Testis (tissue), 2 donors: ENCODE measurements at regions not wholly inside any gene's neighbourhood (a gene's known extent, or its start where the extent isn't known, plus 50 kb on each side); places are given as distances from the start of the nearest gene placed in this dataset.

Experiments
- DNase-seq: peaks from one replicate; pipeline ENCODE4 v3.0.0-alpha.2; 2019
- H3K27ac ChIP-seq, 2 donors: fragments of 200-600 bp; sonication (generic); one replicate each; pipeline ENCODE4 v1.5.1; 2019
- H3K27me3 ChIP-seq: fragments of 200-600 bp; sonication (generic); one replicate; pipeline ENCODE4 v1.5.1; 2019
- H3K36me3 ChIP-seq: fragments of 200-600 bp; sonication (generic); one replicate; pipeline ENCODE4 v1.5.1; 2017; ENCODE audit warnings: low read depth; ENCODE audit errors: missing control alignments
- H3K4me1 ChIP-seq: fragments of 200-600 bp; sonication (generic); one replicate; pipeline ENCODE4 v1.5.1; 2019
- H3K4me3 ChIP-seq, 2 donors: fragments of 200-600 bp; sonication (generic); one replicate each; pipeline ENCODE4 v1.5.1; 2017 to 2019
- H3K9me3 ChIP-seq: fragments of 200-600 bp; sonication (generic); one replicate; pipeline ENCODE4 v1.5.1; 2017
- POLR2A ChIP-seq: fragments of 450-650 bp; IDR thresholded peaks from one replicate; pipeline ENCODE4 v1.6.1; 2017; ENCODE audit warnings: antibody characterized with exemption, mild to moderate bottlenecking, moderate library complexity
- WGBS, 2 donors: methylation state at CpG; one replicate each; pipeline ENCODE4 v1.1.5; 2018; 5-methylcytosine and 5-hydroxymethylcytosine counted together
- intact Hi-C: fragments of 100-400 bp; cut with DNase I; formaldehyde crosslinking; loops from one replicate; pipeline ENCODE4 v1.15.1; 2023; ENCODE audit warnings: low total_unique reads
- TF ChIP-seq, protein P1 (sequence below), 3 experiments: fragments of 450-650 bp in 2 of 3; fragments of 200-600 bp in 1 of 3; sonication (generic) in 1 of 3; IDR thresholded peaks; one replicate each; pipeline ENCODE4 v1.5.1; 2016 to 2019; ENCODE audit warnings: antibody characterized with exemption in 3 of 3, mild to moderate bottlenecking in 2 of 3, moderate library complexity in 1 of 3

DNA sequence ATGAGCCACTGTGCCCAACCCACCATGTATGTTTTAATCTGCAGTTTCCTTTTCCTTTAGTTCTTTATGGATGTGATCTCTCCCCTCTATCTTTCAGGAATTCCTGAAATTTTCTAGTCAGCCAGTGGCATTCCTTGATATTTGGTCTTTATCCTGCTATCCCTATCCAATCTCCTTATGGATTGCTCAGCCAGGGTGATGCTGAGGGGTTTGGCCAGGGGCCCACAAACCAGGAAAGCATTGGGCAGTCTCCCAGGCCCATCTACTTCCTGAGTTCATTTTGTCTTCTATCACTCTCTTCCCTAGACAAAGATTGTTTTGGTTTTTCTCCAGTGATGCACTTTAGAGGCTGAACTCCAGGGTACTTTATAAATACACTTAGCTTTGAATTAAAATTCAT is 115.9 kb downstream of the KATNIP start:
- Histone ChIP-seq H3K4me1 (no peaks in the 10 kb centered on the region), H3K27me3 (no peaks in the 10 kb centered on the region), H3K27ac (no peak overlapping the region), H3K36me3 (no peaks in the 10 kb centered on the region), H3K9me3 (no peaks in the 10 kb centered on the region), H3K4me3 (no peak overlapping the region)
- TF ChIP-seq, protein P1, sequence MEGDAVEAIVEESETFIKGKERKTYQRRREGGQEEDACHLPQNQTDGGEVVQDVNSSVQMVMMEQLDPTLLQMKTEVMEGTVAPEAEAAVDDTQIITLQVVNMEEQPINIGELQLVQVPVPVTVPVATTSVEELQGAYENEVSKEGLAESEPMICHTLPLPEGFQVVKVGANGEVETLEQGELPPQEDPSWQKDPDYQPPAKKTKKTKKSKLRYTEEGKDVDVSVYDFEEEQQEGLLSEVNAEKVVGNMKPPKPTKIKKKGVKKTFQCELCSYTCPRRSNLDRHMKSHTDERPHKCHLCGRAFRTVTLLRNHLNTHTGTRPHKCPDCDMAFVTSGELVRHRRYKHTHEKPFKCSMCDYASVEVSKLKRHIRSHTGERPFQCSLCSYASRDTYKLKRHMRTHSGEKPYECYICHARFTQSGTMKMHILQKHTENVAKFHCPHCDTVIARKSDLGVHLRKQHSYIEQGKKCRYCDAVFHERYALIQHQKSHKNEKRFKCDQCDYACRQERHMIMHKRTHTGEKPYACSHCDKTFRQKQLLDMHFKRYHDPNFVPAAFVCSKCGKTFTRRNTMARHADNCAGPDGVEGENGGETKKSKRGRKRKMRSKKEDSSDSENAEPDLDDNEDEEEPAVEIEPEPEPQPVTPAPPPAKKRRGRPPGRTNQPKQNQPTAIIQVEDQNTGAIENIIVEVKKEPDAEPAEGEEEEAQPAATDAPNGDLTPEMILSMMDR (IDR thresholded peaks at IDR 0.05) = no peak
- no peak for TF ChIP-seq POLR2A
- DNase-seq = no peak
- intact Hi-C loops = no loop called here

DNA sequence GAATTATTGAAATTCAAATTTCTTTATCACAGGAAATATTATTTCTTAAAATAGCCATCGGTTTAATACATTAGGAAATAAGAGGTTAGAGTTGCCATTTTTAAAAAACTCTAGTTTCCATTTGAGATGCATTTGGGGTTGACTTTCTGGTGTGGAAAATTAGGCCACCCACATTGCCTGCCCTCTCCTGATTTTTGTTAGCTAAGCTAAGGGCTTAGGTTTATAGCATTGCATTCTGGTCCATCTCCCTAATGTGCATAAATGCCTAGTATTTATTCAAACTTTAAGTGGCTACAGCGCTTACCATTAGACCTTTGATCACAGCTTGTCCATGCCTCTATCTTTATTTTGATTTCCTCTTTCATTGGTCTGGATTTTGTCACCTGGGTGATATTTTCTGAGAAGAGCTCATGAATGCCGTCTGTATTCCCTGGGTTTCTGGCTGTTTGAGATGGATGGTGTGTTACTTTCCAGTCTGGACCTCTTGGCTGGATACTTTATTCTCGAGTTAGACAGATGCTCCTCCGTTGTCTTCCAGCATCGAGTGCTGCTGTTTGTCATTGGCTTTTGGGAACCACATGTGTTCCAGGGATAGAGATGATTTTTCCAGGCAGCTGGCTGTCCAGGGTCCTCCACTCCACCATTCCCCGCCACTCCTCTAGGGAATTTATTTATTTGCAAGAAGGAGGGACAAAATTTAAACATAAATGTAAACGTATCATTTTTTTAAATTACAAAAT is 120.3 kb downstream of the KATNIP start:
- Histone ChIP-seq H3K4me3 (no peak overlapping the region), H3K27me3 (no peaks in the 10 kb centered on the region), H3K36me3 (no peaks in the 10 kb centered on the region), H3K27ac (no peak overlapping the region), H3K9me3 (no peaks in the 10 kb centered on the region), H3K4me1 (no peaks in the 10 kb centered on the region)
- DNase-seq = no peak
- 85% methylated on average over 8 of the region's 8 CpGs for WGBS, 2 donors
- TF ChIP-seq, protein P1 (IDR thresholded peaks at IDR 0.05) = no peak
- no peak for TF ChIP-seq POLR2A
- intact Hi-C loops = no loop called here

DNA sequence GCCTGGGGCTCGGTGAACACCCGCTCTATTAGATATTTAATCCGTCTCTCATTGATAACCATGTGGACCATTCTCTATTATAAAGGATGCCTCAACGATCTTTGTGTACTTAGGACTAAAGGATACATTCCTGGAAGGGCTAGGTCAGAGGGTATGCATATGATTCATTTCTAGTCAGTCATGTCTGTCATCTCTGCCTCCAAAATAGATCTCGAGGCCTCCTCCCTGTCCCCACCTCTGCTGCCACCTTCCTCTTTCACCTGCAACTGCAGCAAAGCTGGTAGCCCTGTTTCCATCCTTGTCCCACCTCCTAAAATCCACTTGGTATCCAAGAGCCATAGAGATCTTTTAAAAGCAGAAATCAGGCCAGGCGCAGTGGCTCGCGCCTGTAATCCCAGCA is 121.5 kb downstream of the KATNIP start:
- Histone ChIP-seq H3K4me3 (no peak overlapping the region), H3K36me3 (no peaks in the 10 kb centered on the region), H3K9me3 (no peaks in the 10 kb centered on the region), H3K27ac (no peak overlapping the region), H3K4me1 (no peaks in the 10 kb centered on the region), H3K27me3 (no peaks in the 10 kb centered on the region)
- 89 to 91% methylated on average over 8 of the region's 8 CpGs for WGBS, 2 donors
- DNase-seq = no peak
- intact Hi-C loops = no loop called here
- TF ChIP-seq, protein P1 (IDR thresholded peaks at IDR 0.05) = no peak
- TF ChIP-seq POLR2A = no peak

DNA sequence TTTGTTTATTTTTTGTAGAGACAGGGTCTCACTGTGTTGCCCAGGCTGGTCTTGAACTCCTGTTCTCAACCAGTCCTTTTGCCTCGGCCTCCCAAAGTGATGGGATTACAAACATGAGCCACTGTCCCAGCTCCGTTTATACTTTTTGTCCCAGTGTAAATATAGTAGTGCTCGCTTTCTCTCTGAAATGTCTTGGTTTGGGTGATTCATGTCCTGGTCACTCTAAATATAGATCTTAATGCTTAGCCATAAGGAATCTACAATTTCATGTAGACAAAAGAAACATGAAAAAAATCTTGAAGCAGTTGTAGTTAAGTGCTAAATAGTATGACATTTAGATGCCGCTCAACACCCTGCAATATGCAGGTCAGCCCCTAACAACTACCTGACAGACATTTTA is 126.9 kb downstream of the KATNIP start:
- H3K27me3 ChIP-seq = no peaks in the 10 kb centered on the region
- 82 to 95% methylated on average over 4 of the region's 4 CpGs for WGBS, 2 donors
- intact Hi-C loops = no loop called here

More for the DNA sequence above, 126.9 kb downstream of the KATNIP start:
- Histone ChIP-seq H3K9me3 (no peaks in the 10 kb centered on the region), H3K4me1 (no peaks in the 10 kb centered on the region), H3K27ac (no peak overlapping the region), H3K36me3 (no peaks in the 10 kb centered on the region), H3K4me3 (no peak overlapping the region)
- TF ChIP-seq POLR2A = no peak
- TF ChIP-seq, protein P1 (IDR thresholded peaks at IDR 0.05) = no peak
- DNase-seq = no peak
